ENCODE measurements at regions not wholly inside any gene's neighbourhood (a gene's known extent, or its start where the extent isn't known, plus 50 kb on each side); places are given as distances from the start of the nearest gene placed in this dataset.

GRCh38 chr13:99830931-99831330, 140.6 kb downstream of the ZIC5 start:
- DNase-seq (ENCODE audit: insufficient read length, low spot score): no peak

DNA sequence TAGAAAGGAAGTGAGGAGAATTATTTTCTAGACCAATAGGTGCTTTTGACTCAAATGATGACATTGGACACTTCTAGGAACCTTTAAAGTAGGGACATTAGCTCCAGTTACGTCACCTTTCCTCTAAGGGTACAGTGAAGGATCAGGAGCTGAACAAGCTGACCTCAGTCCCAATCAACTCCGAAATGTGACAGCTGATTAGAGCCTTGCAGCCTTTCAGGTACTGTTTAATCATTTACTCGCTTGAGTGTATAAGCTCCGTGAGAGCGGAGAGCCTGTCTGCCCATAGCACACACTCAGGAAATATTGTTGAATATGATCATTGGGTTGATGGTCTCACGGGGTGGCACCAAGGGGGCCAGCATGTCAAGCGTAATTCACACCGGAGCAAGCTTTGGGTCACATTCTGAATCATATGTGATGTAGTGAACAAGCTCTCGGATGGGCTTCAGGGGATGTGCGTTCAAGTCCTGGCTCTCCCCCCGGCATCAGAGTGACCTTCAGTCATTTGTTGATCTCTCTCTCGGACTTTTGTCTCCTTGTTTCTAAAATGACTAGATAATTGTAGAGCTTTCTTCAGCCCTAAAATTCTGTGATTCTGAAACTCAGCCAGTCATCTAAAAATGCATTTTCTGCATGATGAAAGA, 141.9 kb downstream of the ZIC5 start:
- FAIRE-seq: no peak
- DNase-seq (ENCODE audit: insufficient read length, low spot score): no peak
- TF ChIP-seq SPI1 (IDR thresholded peaks at IDR 0.05; ENCODE audit: low read depth, low read length) (no peak), POU2F2 (IDR thresholded peaks at IDR 0.05; ENCODE audit: low read depth, low read length) (no peak), PAX5 (IDR thresholded peaks at IDR 0.05; ENCODE audit: insufficient read depth, low read length, severe bottlenecking) (no peak)

More at GRCh38 chr13:99830931-99831330, 140.6 kb downstream of the ZIC5 start:
- FAIRE-seq: no peak
- TF ChIP-seq POLR2AphosphoS5 (IDR thresholded peaks at IDR 0.05; ENCODE audit: low read depth, low read length) (no peak), POLR2A (IDR thresholded peaks at IDR 0.05; ENCODE audit: low read depth, low read length) (no peak)

DNA sequence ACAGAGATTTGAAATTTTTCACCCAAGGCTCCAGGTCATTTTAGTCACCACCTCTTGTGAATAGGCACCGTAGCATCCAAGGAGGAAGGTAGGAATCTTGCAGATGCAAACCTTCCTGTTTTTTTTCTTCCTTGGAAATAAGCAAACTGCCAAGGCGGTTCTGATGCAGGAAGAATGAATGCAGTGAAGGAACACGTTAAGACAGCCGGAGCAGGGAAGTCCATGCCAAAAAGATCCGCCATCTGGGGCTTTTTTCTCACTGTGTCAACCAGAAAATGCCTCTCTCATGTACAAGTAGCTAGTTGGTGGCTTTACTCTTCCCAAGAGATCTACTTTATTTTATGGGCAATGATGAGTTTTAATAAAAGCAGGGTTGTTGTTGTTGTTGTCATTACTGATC, 142.4 kb downstream of the ZIC5 start:
- DNase-seq (ENCODE audit: insufficient read length, low spot score) (no peak), FAIRE-seq (no peak)
- TF ChIP-seq TAF1 (IDR thresholded peaks at IDR 0.05; ENCODE audit: low read depth, low read length): no peak
- TF ChIP-seq SPI1 (IDR thresholded peaks at IDR 0.05; ENCODE audit: low read depth, low read length): no peak
- no peak for TF ChIP-seq POLR2A (IDR thresholded peaks at IDR 0.05; ENCODE audit: low read depth, low read length)
- TF ChIP-seq POU2F2 (IDR thresholded peaks at IDR 0.05; ENCODE audit: low read depth, low read length): no peak
- TF ChIP-seq POLR2AphosphoS5 (IDR thresholded peaks at IDR 0.05; ENCODE audit: low read depth, low read length): no peak
- no peak for TF ChIP-seq PAX5 (IDR thresholded peaks at IDR 0.05; ENCODE audit: insufficient read depth, low read length, severe bottlenecking)

DNA sequence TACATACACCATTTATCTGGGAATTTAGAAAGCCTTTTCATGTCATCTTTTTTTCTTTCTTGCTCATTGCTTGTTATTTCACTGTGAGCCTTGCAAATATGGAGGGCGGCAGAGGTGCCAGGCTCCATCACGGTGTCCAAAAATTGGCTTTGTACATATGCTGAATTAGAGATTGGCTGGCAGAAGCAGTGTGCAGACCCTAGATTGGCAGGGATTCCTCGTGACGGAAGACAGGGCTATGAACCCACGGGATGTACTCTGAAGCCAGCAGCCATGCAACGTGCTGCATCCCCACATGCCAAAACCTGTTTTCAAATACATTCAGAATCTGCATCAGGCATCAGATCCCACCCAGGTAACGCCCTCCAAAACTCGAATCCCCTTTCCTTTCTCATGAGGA, 142.8 kb downstream of the ZIC5 start:
- FAIRE-seq (no peak), DNase-seq (ENCODE audit: insufficient read length, low spot score) (no peak)
- TF ChIP-seq SPI1 (IDR thresholded peaks at IDR 0.05; ENCODE audit: low read depth, low read length): no peak
- TF ChIP-seq TAF1 (IDR thresholded peaks at IDR 0.05; ENCODE audit: low read depth, low read length): no peak
- TF ChIP-seq PAX5 (IDR thresholded peaks at IDR 0.05; ENCODE audit: insufficient read depth, low read length, severe bottlenecking): no peak
- TF ChIP-seq POLR2A (IDR thresholded peaks at IDR 0.05; ENCODE audit: low read depth, low read length): no peak
- no peak for TF ChIP-seq POU2F2 (IDR thresholded peaks at IDR 0.05; ENCODE audit: low read depth, low read length)
- TF ChIP-seq POLR2AphosphoS5 (IDR thresholded peaks at IDR 0.05; ENCODE audit: low read depth, low read length): no peak

GRCh38 chr13:99828123-99828522, 143.4 kb downstream of the ZIC5 start:
- TF ChIP-seq POU2F2 (IDR thresholded peaks at IDR 0.05; ENCODE audit: low read depth, low read length) (no peak), POLR2AphosphoS5 (IDR thresholded peaks at IDR 0.05; ENCODE audit: low read depth, low read length) (no peak), TAF1 (IDR thresholded peaks at IDR 0.05; ENCODE audit: low read depth, low read length) (no peak), PAX5 (IDR thresholded peaks at IDR 0.05; ENCODE audit: insufficient read depth, low read length, severe bottlenecking) (no peak), SPI1 (IDR thresholded peaks at IDR 0.05; ENCODE audit: low read depth, low read length) (no peak), POLR2A (IDR thresholded peaks at IDR 0.05; ENCODE audit: low read depth, low read length) (no peak)
- FAIRE-seq: no peak
- DNase-seq (ENCODE audit: insufficient read length, low spot score): peak; percentile 13

DNA sequence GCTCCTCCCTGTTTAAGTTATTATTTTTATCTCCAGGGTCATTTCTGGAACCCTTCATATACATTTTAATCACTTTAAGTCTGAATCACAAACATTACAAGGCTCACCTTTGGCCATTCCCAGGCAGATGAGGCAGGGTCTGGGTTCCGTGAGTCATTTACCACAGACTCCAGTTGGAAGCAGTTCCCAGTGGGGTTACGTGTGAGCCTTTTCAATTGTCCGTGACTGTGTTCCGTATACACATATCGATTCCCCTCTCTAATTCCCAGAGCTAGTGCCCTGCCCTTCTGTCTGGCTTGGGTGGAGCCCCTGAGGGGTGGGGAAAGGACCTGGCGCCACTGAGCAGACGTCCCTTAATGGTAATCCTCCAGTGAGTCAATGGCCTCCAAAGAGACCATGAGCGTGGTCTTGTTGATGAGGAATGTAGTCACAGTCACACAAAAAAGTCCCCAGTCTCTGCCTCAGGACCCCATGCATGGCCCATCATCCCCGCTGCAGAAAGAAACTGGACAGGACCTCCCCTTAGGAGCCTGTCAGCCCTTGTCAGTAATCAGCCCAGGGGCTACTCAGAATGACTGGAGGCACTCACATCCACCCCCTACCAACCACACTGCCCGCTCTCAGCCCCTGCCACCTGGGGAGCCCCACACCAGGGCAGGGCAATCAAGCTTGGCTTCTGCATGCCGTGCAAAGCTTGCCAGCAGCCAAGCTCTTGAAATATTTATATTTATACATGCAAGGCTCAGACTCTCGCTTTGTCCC, 144.4 kb downstream of the ZIC5 start:
- TF ChIP-seq POLR2A (IDR thresholded peaks at IDR 0.05; ENCODE audit: low read depth, low read length) (no peak), PAX5 (IDR thresholded peaks at IDR 0.05; ENCODE audit: insufficient read depth, low read length, severe bottlenecking) (no peak), POLR2AphosphoS5 (IDR thresholded peaks at IDR 0.05; ENCODE audit: low read depth, low read length) (no peak), SPI1 (IDR thresholded peaks at IDR 0.05; ENCODE audit: low read depth, low read length) (no peak), TAF1 (IDR thresholded peaks at IDR 0.05; ENCODE audit: low read depth, low read length) (no peak), POU2F2 (IDR thresholded peaks at IDR 0.05; ENCODE audit: low read depth, low read length) (no peak)
- FAIRE-seq (no peak), DNase-seq (ENCODE audit: insufficient read length, low spot score) (no peak)

GRCh38 chr13:99823961-99824360, 147.6 kb downstream of the ZIC5 start:
- TF ChIP-seq POU2F2 (IDR thresholded peaks at IDR 0.05; ENCODE audit: low read depth, low read length) (no peak), SPI1 (IDR thresholded peaks at IDR 0.05; ENCODE audit: low read depth, low read length) (no peak), POLR2AphosphoS5 (IDR thresholded peaks at IDR 0.05; ENCODE audit: low read depth, low read length) (no peak), TAF1 (IDR thresholded peaks at IDR 0.05; ENCODE audit: low read depth, low read length) (no peak), POLR2A (IDR thresholded peaks at IDR 0.05; ENCODE audit: low read depth, low read length) (no peak), PAX5 (IDR thresholded peaks at IDR 0.05; ENCODE audit: insufficient read depth, low read length, severe bottlenecking) (no peak)
- FAIRE-seq: no peak

GRCh38 chr13:99822820-99823219, 148.7 kb downstream of the ZIC5 start:
- FAIRE-seq (no peak), DNase-seq (ENCODE audit: insufficient read length, low spot score) (no peak)
- TF ChIP-seq POU2F2 (IDR thresholded peaks at IDR 0.05; ENCODE audit: low read depth, low read length) (no peak), POLR2AphosphoS5 (IDR thresholded peaks at IDR 0.05; ENCODE audit: low read depth, low read length) (no peak), SPI1 (IDR thresholded peaks at IDR 0.05; ENCODE audit: low read depth, low read length) (no peak), POLR2A (IDR thresholded peaks at IDR 0.05; ENCODE audit: low read depth, low read length) (no peak), TAF1 (IDR thresholded peaks at IDR 0.05; ENCODE audit: low read depth, low read length) (no peak), PAX5 (IDR thresholded peaks at IDR 0.05; ENCODE audit: insufficient read depth, low read length, severe bottlenecking) (no peak)

More at GRCh38 chr13:99823961-99824360, 147.6 kb downstream of the ZIC5 start:
- DNase-seq (ENCODE audit: insufficient read length, low spot score): no peak

DNA sequence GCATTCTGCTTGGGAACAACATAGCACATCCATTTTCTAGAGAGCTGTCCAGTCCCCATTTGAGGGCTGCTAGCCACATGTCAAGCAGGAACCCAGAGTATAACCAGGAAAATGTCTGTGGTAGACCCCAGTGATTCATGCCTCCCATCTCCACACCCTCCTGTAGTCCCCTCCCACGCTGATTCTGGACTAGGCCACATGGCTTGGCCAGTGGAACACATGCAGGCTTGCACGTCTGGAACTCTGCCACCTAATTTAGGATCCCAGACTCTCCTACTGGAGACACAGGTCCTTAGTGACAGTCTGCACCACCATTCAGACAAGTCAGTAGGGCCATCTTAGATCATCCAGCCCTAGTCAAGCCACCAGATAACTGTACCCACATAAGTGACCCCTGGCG, 149.8 kb downstream of the ZIC5 start:
- DNase-seq (ENCODE audit: insufficient read length, low spot score) (no peak), FAIRE-seq (no peak)
- TF ChIP-seq TAF1 (IDR thresholded peaks at IDR 0.05; ENCODE audit: low read depth, low read length) (no peak), POU2F2 (IDR thresholded peaks at IDR 0.05; ENCODE audit: low read depth, low read length) (no peak), POLR2AphosphoS5 (IDR thresholded peaks at IDR 0.05; ENCODE audit: low read depth, low read length) (no peak), SPI1 (IDR thresholded peaks at IDR 0.05; ENCODE audit: low read depth, low read length) (no peak), POLR2A (IDR thresholded peaks at IDR 0.05; ENCODE audit: low read depth, low read length) (no peak), PAX5 (IDR thresholded peaks at IDR 0.05; ENCODE audit: insufficient read depth, low read length, severe bottlenecking) (no peak)
